Fibroblast of skin of back (primary cell): ENCODE measurements at regions not wholly inside any gene's neighbourhood (a gene's known extent, or its start where the extent isn't known, plus 50 kb on each side); places are given as distances from the start of the nearest gene placed in this dataset.

Source experiments
- DNase-seq: peaks from one replicate; pipeline ENCODE4 v3.0.0-alpha.2; 2013

DNA sequence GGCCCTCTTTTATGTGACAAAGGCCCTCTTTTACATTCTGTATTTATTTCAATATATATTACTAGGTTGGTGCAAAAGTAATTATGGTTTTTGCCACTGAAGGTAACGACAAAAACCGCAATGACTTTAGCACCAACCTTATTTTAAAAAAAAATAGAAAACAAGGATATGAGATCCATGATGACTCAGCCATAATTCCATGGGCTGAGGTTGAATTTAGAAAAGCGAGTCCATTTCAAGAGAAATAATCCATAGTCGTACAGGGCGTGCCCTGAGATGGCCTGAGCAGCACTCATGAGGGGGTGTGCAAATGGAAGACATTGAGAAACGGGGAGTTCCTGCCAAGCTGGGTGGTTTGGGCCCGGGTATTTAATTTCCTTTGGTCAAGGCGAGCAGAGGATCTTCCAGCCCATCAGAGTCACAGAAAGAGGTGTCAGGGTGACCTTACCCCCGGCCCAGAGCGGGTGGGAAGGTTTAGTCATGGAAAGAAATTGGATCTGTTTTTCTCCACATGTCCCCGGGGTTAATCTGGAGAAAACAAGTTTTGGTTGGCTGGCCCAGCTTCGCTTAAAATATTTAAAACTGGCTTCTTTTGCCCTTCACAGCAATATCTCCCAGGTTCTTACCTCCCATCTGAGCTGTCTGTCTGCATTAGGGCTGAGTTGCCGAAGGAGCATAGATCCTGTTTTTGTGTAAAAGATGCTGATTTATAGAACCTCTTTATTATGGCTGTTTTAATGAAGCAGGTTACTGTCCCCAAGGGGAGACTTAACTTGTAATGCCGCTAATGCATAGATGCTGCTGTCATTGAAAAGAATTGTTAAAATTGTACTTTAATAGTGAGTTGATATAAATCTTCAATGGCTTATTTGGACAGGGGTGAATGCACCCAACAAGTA, 255.6 kb downstream of the PREX1 start:
- no peak for DNase-seq

GRCh38 chr20:48569679-48570078, 258.1 kb downstream of the PREX1 start:
- no peak for DNase-seq

GRCh38 chr20:48568520-48568919, 259.3 kb downstream of the PREX1 start:
- DNase-seq = no peak

- DNase-seq = no peak
Observed at GRCh38 chr20:48567145-48567544, 260.7 kb downstream of the PREX1 start.

DNA sequence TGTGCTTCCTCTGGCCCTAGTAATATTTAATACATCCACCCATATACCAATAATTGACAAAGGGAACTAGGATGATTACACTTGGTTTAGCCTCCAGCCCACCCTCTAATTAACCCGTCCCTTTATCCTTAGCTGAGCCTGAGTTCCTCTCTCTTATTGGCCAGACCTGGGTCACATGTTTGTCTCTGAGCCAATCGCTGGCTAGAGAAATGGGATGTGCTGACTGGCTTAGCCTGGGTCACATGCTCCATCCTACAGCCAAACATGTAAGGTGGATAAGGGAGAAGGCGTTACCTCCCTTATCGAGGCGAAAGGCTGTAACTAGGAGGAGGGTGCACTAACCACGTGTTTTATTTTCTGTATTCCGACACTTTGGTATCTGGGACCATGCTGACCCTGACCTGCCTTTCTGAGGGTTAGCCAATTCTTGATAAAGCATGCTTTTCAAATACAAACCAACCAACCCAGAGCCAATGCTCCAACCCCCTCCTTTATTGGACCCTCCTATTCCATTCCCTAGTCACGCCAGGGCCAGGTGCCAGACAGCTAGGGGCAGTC, 262.7 kb downstream of the PREX1 start:
- DNase-seq = no peak

GRCh38 chr20:48563191-48563870, 264.5 kb downstream of the PREX1 start:
- DNase-seq = no peak

- DNase-seq = no peak
Observed at GRCh38 chr20:48562586-48563116, 265.1 kb downstream of the PREX1 start.

DNA sequence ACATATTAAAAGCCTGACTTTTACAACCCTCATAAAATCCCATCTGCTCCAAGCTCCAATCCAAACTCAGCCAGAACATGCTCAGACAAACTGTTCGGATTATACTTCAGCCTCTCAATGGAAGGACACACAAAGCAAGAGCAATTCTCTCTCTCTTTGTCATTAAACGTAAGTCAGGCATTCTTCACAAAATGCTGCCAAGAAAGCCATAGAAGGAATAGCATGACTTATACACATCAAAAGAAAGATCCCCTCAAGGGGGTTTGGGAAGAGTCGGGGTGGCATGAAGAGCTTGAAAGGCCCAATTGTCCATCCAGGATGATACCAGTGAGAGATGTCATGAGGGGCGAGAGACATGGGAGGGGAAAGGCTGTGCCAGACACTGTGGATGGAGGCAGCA, 268.9 kb downstream of the PREX1 start:
- no peak for DNase-seq

- DNase-seq = no peak
Observed at GRCh38 chr20:48557380-48557779, 270.4 kb downstream of the PREX1 start.

DNA sequence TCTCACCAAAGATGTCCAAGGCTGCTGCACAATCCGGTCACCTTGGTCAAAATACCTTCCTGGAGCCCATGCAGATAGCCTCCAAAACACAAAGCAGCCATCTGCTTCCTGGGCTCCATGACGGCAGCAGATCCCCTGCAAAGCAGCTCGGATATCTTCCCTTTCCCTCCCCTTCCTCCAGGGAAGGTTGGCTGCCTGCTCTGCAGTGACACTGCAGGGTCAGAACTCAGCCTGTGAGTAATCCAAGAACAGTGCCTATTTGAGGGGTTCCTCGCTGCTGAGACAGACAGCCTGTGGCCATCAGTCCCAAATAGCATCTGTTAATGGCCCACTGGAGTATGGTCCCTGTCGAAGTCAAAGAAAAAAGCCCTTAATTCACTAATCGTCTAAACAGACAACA, 270.8 kb downstream of the PREX1 start:
- DNase-seq = no peak

- DNase-seq = no peak
Observed at GRCh38 chr20:48552550-48552949, 275.2 kb downstream of the PREX1 start.

DNA sequence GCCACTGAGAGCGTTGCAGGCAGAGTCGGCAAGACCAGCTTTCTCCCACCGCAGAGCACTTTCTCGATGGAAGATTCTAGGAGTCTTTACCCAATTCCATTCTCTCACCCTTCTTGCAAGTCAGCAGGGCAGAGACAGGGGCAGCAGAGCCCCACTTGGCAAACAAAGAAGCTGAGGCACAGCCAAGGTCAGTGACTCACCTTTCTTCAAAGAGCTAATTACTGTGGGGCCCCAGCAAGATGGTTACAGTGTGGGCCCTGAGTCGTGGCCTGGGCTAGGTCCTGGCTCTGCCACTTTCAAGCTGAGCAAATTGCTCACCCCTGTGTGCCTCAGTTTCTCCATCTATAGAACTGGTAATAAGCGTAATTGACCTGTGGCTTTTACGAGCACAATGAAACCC, 277.0 kb downstream of the PREX1 start:
- DNase-seq = no peak

- no peak for DNase-seq
Observed at GRCh38 chr20:48547664-48548063, 280.1 kb downstream of the PREX1 start.

DNA sequence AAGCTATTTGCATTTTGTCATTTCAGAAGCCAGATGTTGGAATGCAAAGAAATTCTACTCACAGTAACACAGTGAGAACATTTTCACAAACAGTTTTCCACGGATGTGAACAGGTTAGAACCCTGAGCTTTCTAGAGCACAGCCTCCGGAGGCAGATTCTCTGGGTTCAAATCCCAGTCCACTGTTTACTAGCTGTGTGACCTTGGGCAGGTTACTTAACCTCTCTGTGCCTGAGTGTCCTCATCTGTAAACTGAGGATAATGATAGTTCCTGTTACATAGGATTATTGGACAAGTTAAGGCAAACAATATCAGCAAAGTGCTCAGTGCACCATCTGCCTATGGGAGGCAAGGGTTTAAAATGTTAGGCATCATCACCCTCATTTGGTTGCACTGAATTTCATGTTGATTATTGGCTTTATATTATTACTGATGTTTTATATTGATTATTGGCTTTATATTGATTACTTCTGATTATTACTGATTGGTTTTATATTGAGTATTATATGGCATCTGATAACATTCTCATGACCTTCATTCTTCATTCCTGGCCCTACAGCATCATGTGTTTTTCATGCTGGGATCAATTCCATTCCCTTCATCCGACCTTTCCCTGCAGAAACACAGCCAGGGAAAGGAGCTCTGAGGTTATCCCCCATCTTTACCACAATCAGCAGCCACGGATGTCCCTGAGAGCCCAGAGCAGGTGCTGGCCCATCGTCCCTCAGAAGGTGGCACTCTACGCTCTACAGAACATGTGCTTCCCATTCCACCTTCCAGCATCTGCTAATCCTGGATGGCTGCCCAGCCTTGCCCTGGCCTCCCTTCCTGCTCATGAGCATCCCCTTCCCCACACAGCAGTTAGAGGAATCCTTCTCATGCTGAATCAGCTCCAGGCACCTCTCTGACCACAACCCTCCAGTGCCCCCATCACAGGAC, 283.1 kb downstream of the PREX1 start:
- DNase-seq = no peak

GRCh38 chr20:48541581-48542071, 286.2 kb downstream of the PREX1 start:
- no peak for DNase-seq

DNA sequence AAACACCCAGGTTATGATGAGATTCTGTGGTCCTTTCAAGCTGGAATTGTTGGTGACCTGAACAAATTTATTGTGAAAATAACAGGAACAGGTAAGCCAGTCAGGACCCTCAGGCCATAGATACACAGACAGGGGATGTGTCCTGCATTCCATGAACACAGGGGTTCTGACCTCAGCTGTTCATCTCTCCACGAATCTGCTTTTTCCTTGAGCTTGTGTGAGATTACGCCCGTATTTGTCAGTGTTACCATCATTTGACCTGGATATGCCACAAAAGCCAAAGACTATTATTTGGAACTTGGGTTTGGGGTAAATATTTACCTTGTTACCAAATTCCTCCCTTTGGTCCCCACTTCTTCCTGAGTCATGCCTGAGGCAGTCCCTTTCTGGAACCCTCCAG, 288.9 kb downstream of the PREX1 start:
- DNase-seq = no peak

- DNase-seq = peak; percentile 68
Observed at GRCh38 chr20:48538058-48538825, 289.6 kb downstream of the PREX1 start.

DNA sequence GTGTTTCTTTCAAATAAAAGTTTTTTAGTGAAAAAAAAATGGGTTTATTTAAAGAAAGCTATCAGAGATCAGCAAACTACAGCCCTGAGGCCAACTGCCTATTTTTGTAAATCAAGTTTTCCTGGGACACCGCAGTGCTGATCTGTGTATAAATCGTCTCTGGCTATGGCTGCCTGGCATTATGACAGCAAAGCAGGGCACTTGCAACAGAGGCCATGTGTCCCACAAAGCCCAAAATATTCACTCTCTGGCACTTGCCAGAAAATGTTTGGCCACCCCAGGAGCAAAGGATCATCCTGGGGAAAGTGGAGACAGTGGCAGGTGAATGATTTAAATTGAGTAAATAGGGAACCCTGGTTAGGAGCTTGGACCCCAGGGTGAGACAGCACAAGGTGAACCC, 291.6 kb downstream of the PREX1 start:
- DNase-seq = no peak

DNA sequence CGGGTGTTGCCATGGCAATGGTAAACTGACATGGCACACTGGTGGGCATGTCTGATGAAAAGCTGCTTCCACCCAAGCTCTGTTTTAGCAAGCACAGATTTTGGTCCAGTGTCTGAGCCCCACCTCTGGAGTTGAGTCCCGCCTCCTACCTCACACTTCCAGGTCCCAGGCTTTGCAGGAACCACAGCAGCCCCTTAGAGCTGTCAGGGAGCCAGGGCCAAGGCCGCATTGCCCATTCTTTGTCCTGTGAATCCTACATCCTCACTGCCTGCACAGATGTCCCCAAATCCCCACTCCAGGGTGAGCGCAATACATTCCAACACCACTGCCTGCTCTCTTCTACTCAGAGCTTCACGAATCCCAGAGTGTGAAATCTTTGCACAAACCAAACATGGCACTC, 292.2 kb downstream of the PREX1 start:
- DNase-seq = no peak

DNA sequence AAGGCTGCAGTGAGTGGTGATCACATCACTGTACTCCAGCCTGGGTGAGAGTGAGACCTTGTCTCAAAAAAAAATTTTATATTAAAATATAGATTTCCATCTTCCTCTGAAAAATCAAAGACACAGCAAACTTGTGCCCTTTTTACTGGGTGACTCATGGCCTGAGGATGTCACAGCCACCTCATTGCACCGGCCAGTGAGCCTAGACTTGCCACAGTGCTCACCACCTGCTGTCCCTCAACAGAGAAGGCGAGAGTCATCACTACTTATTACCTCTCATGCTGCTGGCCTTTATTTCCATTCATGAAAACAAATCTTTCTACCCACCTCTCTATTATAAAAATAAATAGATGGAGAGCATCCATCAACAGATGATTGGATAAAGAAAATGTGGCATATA, 295.8 kb downstream of the PREX1 start:
- no peak for DNase-seq

DNA sequence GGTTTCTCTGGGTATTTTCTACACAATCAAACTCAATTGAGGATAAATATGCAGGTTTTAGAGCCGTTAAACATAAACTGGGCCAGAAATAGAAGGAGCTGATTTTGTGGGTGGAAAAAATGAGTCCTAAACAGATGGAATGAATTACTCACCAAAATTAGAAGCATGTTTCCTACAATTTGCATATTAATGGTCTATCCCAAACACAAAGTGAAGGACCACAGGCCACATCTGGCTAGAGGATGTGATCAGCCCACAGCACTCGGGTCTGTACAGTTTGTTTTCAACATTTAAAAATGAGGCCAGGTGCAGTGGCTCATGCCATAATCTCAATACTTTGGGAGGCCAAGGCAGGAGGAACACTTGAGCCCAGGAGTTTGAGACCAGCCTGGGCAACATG, 296.3 kb downstream of the PREX1 start:
- no peak for DNase-seq
